Kidney capillary endothelial cell (primary cell): ENCODE measurements at regions not wholly inside any gene's neighbourhood (a gene's known extent, or its start where the extent isn't known, plus 50 kb on each side); places are given as distances from the start of the nearest gene placed in this dataset.
"Not testable (repeated sequence)": the region's sequence is repeated elsewhere in the genome, so short reads cannot be mapped to it uniquely, and the experiment has no call there.

Experiments
- DNase-seq: peaks from one replicate; pipeline ENCODE4 v3.0.0-alpha.2; 2018; ENCODE audit warnings: low spot score

- no peak for DNase-seq
Observed at GRCh38 chr5:155624597-155625241, 611.2 kb downstream of the KIF4B start.

GRCh38 chr5:155625315-155625714 lies 611.8 kb downstream of the KIF4B start:
- no peak for DNase-seq

GRCh38 chr5:155625897-155626543 lies 612.5 kb downstream of the KIF4B start:
- no peak for DNase-seq

GRCh38 chr5:155626592-155626991 lies 613.0 kb downstream of the KIF4B start:
- no peak for DNase-seq

- no peak for DNase-seq
Observed at GRCh38 chr5:155628346-155628745, 614.8 kb downstream of the KIF4B start.

- no peak for DNase-seq
Observed at GRCh38 chr5:155629597-155629996, 616.0 kb downstream of the KIF4B start.

GRCh38 chr5:155631116-155631515 lies 617.6 kb downstream of the KIF4B start:
- DNase-seq, result no peak

- DNase-seq, result no peak
Observed at GRCh38 chr5:155633338-155633957, 619.9 kb downstream of the KIF4B start.

- no peak for DNase-seq
Observed at GRCh38 chr5:155649666-155650065, 636.1 kb downstream of the KIF4B start.

GRCh38 chr5:155655569-155655968 lies 642.0 kb downstream of the KIF4B start:
- no peak for DNase-seq

GRCh38 chr5:155661859-155662258 lies 648.3 kb downstream of the KIF4B start:
- no peak for DNase-seq

GRCh38 chr5:155665361-155665760 lies 651.8 kb downstream of the KIF4B start:
- no peak for DNase-seq

- not testable (repeated sequence) for DNase-seq
Observed at GRCh38 chr5:155672001-155672400, 655.0 kb upstream of the SGCD start.

- DNase-seq, result no peak
Observed at GRCh38 chr5:155676967-155677366, 650.0 kb upstream of the SGCD start.

- no peak for DNase-seq
Observed at GRCh38 chr5:155678371-155678770, 648.6 kb upstream of the SGCD start.

- no peak for DNase-seq
Observed at GRCh38 chr5:155679530-155679929, 647.4 kb upstream of the SGCD start.

GRCh38 chr5:155684417-155684816 lies 642.5 kb upstream of the SGCD start:
- DNase-seq, result no peak

- DNase-seq, result no peak
Observed at GRCh38 chr5:155686131-155686530, 640.8 kb upstream of the SGCD start.

GRCh38 chr5:155689406-155689805 lies 637.6 kb upstream of the SGCD start:
- DNase-seq, result no peak

GRCh38 chr5:155696362-155696761 lies 630.6 kb upstream of the SGCD start:
- no peak for DNase-seq

- DNase-seq, result no peak
Observed at GRCh38 chr5:155697236-155697635, 629.7 kb upstream of the SGCD start.

- DNase-seq, result no peak
Observed at GRCh38 chr5:155699385-155699784, 627.6 kb upstream of the SGCD start.

GRCh38 chr5:155700333-155700732 lies 626.6 kb upstream of the SGCD start:
- DNase-seq, result no peak

GRCh38 chr5:155711882-155712281 lies 615.1 kb upstream of the SGCD start:
- no peak for DNase-seq
